ENCODE measurements at regions not wholly inside any gene's neighbourhood (a gene's known extent, or its start where the extent isn't known, plus 50 kb on each side); places are given as distances from the start of the nearest gene placed in this dataset.

DNA sequence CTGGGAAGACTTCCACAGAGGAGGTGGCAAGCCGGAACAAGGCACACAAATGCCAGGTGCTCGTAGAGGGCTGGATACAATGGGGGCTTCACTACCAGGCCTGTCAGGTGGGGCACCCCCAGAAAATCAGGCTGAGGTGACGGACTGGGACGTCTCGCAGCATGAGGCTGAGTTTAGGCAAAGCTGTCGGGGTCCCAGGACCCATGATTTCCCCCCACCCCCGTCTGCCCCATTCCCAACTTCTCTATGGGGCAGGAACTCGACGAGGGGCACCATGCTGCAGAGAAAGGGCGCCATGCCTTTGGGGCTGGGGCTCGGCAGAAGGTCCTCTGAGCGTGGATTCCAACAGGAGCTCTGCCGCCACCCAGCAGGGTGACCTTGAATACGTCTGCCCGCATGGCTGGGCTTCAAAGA is 65.7 kb upstream of the HES1 start:
- TF ChIP-seq, protein P1, sequence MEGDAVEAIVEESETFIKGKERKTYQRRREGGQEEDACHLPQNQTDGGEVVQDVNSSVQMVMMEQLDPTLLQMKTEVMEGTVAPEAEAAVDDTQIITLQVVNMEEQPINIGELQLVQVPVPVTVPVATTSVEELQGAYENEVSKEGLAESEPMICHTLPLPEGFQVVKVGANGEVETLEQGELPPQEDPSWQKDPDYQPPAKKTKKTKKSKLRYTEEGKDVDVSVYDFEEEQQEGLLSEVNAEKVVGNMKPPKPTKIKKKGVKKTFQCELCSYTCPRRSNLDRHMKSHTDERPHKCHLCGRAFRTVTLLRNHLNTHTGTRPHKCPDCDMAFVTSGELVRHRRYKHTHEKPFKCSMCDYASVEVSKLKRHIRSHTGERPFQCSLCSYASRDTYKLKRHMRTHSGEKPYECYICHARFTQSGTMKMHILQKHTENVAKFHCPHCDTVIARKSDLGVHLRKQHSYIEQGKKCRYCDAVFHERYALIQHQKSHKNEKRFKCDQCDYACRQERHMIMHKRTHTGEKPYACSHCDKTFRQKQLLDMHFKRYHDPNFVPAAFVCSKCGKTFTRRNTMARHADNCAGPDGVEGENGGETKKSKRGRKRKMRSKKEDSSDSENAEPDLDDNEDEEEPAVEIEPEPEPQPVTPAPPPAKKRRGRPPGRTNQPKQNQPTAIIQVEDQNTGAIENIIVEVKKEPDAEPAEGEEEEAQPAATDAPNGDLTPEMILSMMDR (conservative IDR thresholded peaks at IDR 0.05; ENCODE audit: low read depth in 2 of 2), result no peak
- no peak for TF ChIP-seq EZH2 (IDR thresholded peaks at IDR 0.05; ENCODE audit: low read depth, unreplicated experiment)
